HG02678 (cell line): ENCODE measurements at regions not wholly inside any gene's neighbourhood (a gene's known extent, or its start where the extent isn't known, plus 50 kb on each side); places are given as distances from the start of the nearest gene placed in this dataset.
"Not testable (repeated sequence)": the region's sequence is repeated elsewhere in the genome, so short reads cannot be mapped to it uniquely, and the experiment has no call there.

ENCODE experiments used
- ATAC-seq: cut with Tn5 transposase; IDR thresholded peaks from one replicate; pipeline ENCODE4 v1.9.1; 2021; ENCODE audit warnings: mild to moderate bottlenecking, moderate library complexity; ENCODE audit not compliant: unreplicated experiment

DNA sequence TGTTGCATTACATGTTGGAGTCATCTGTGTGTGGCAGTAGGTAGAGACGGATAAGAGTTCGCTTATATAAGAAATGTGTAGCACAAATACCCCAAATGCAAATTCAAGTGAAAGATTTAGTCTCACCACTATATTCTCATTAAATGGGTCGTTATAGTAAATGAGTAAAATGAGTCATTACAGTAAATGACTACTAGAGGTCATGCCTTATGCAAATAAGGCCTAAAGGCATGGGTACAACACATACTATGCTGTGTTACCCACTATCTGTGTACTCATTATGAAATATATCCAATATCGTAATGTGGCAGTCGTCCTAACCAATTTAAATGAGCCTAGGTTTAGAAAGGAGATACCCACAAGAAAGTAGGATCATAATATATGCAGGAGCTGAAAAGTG is 1603.1 kb downstream of the C4orf33 start:
- ATAC-seq: no peak

- no peak for ATAC-seq
Measured at GRCh38 chr4:130703211-130703935, 1607.4 kb downstream of the C4orf33 start.

DNA sequence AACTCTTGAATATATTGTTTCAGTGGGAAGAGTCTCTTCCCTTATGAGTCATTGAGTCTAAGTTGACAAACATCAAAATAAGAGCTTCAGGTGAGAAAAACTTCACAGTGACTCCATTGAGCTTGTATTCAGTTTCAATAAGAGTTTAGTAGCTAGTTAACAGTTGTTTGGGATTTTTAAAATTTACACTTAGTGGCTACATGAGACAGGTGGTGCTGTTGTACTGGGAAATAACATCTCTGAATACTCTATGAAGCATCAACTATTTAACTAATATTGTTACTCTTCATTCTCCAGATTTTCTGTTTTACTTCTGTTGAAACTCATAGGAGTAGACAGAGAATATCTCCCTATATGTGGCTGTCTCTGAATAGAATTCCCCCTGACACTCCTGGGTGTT is 1609.1 kb downstream of the C4orf33 start:
- no peak for ATAC-seq

GRCh38 chr4:130712038-130712437 is 1616.1 kb downstream of the C4orf33 start:
- no peak for ATAC-seq

DNA sequence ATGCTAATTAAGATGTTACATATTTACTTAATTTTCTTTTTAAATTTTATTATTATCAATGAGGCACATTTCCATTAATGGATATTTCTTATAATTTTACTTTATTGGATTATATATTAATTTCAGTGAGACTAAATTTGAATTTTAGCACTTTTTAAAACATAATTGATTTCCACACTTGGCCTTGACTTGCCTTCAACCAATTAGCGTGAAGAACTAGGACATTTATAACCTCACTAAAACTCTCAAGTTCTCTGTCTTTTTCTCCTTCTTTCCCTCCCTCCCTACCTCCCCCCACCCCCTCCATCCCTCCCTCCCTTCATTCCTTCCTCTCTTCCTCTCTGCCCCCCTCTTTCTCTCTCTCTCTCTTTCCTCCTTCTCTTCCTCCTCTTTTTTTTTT is 1618.1 kb downstream of the C4orf33 start:
- ATAC-seq: no peak

DNA sequence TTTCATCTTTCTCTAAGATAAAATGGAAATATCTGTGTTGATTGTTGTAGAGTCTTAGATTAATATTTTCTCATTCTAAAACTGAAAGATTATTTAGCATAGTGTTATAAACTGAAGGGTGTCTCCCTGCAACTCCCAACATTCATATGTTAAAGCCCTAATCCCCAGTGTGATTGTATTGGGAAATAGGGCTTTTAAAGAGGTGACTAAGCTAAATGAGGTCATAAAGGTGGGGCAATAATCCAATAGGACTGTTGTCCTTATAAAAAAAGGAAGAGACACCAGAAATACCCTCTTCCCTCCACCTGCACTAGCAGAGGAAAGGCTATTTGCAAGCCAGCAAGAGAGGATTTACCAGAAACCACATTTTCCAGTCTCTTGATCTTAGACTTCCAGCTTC is 1626.4 kb downstream of the C4orf33 start:
- no peak for ATAC-seq

- no peak for ATAC-seq
Measured at GRCh38 chr4:130736436-130737185, 1640.7 kb downstream of the C4orf33 start.

GRCh38 chr4:130738233-130738632 is 1642.3 kb downstream of the C4orf33 start:
- no peak for ATAC-seq

DNA sequence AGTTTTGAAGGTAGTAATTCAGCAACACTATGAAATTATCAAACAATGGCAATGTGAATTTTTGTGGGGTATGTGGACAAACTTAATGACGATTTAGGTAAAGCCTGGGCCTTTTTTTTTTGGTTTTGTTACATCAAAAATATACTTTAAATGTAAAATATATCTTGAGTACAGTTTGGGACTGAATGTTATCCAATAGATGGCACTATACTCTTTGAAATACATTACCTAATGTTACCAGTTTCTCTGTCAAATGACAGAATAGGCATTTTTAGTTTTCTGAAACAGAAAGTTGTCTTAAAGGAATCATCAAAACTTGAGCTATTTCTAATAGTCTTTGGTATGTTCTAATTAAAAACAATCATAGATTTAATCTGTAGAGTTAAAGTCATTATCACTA is 1651.9 kb downstream of the C4orf33 start:
- no peak for ATAC-seq

GRCh38 chr4:130753926-130754325 is 1658.0 kb downstream of the C4orf33 start:
- ATAC-seq: no peak

- ATAC-seq: no peak
Measured at GRCh38 chr4:130760246-130760645, 1664.3 kb downstream of the C4orf33 start.

- ATAC-seq: not testable (repeated sequence)
Measured at GRCh38 chr4:130767384-130767783, 1671.4 kb downstream of the C4orf33 start.

DNA sequence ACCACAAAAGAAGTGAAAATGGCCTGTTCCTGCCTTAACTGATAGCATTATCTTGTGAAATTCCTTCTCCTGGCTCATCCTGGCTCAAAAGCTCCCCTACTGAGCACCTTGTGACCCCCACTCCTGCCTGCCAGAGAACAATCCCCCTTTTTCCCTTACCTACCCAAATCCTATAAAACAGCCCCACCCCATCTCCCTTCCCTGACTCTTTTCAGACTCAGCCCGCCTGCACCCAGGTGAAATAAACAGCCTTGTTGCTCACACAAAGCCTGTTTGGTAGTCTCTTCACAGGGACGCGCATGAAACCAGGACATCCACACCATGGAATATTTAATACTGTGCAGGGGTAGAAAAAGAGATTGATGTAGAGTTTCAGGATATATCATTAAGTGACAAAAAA is 1677.0 kb downstream of the C4orf33 start:
- ATAC-seq: not testable (repeated sequence)

DNA sequence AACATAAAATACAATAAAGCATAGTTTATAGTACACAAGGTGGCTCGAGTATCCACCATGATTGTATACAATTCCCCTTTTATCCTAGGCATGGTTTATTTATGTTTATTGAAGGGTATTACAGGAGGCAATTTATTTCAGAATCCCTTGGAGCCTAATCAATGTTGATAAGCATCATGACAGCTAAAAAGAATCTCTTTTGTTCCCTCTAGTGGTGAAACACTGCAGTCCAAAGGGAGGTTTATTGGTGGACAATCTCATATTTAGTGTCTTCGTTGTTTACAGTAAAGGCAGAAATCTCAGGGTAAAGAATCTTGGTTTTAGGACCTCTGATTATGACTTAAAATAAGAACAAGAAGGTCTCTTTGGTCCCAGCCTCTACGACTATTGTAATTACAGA is 1712.5 kb downstream of the C4orf33 start:
- ATAC-seq: no peak

- ATAC-seq: no peak
Measured at GRCh38 chr4:130812117-130812765, 1716.3 kb downstream of the C4orf33 start.

DNA sequence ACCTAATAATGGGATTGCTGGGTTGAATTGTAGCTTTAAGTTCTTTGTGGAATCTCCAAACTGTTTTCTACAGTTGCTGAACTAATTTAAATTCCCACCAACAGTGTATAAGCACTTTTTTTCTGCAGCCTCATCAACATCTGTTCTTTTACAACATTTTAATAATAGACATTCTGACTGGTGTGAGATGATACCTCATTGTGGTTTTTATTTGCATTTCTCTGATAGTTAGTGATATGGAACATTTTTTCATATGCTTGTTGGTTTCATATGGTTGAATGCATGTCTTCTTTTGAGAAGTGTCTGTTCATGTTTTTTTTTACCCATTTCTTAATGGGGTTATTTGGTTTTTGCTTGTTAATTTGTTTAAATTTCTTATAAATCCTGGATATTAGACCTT is 1718.9 kb downstream of the C4orf33 start:
- peak; percentile 74 for ATAC-seq

DNA sequence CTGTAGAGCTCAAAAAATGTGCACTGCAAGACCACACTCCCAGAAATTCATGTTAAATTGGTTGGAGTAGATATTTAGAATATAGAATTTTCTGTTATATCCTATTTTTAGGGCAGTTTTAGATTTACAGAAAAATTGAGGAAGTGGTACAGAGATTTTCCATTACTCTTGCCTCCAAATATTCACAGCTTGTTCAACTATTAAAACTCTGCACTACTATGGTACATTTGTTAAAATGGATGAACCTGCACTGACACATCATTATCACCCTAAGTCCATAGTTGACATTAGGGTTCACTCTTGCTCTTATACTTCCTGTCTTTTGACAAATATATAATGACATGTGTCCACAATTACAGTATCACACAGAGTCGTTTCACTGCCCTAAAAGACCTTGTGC is 1724.5 kb downstream of the C4orf33 start:
- peak; percentile 52 for ATAC-seq

DNA sequence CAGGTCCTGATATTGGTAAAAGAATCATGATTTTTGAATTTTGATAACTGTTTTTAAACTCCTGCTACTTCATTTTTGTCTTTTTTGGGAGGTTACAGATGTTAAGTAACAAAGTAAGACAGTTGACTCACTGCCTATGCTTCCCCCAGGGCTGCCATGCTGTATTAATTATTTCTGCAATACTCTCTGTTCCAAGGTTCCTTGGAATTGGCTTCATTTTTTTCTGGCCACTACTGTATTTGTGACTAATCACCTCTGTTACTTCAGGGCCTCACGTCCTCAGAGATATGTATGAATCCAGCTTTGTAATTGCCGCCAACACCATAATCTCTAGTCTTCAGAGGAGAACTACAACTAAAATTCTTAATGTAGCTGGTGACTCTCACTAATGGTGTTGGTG is 1729.3 kb downstream of the C4orf33 start:
- ATAC-seq: no peak

- ATAC-seq: no peak
Measured at GRCh38 chr4:130850019-130850524, 1754.1 kb downstream of the C4orf33 start.

GRCh38 chr4:130851107-130851506 is 1755.2 kb downstream of the C4orf33 start:
- ATAC-seq: no peak

GRCh38 chr4:130851932-130852331 is 1756.0 kb downstream of the C4orf33 start:
- ATAC-seq: no peak

DNA sequence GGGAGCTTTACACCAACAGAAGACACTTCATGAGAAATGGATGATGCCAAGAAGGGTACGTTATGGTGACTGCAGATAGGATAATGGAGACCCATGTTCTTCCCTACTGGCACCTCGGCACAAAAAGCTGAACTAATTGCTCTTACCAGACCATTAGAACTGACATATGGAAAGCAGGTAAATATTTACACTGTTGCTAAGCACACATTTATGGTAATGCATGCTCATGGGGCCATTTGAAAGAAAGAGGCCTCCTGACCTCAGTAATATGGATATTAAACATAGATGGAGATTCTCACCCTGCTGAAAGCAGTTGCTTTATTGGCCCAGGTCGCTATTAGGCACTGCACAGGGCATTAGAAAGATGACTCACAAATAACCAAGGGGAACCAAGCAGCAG is 1759.6 kb downstream of the C4orf33 start:
- ATAC-seq: no peak
